BE2C (cell line): ENCODE measurements at regions not wholly inside any gene's neighbourhood (a gene's known extent, or its start where the extent isn't known, plus 50 kb on each side); places are given as distances from the start of the nearest gene placed in this dataset.
A peak's percentile ranks its signal among the peaks of the same experiment; 100 is the strongest.

Experiments used
- DNase-seq: peaks from one replicate; pipeline ENCODE4 v3.0.0-alpha.2; 2020
- H3K27me3 ChIP-seq: fragments of 250-450 bp; sonication (Bioruptor Pico); 2 replicates; pipeline ENCODE4 v1.5.1; 2020; ENCODE audit warnings: mild to moderate bottlenecking
- H3K36me3 ChIP-seq: fragments of 250-450 bp; sonication (Bioruptor Pico); 2 replicates; pipeline ENCODE4 v1.5.1; 2020; ENCODE audit warnings: mild to moderate bottlenecking
- H3K4me1 ChIP-seq: fragments of 250-450 bp; sonication (Bioruptor Pico); 2 replicates; pipeline ENCODE4 v1.5.1; 2020
- H3K4me3 ChIP-seq: 2 replicates; pipeline ENCODE4 v1.5.1; 2011; ENCODE audit warnings: low read depth, low read length
- H3K9me3 ChIP-seq: fragments of 250-450 bp; sonication (Bioruptor Pico); 2 replicates; pipeline ENCODE4 v1.5.1; 2020
- TF ChIP-seq, protein P1 (sequence below): IDR thresholded peaks from 2 replicates; pipeline ENCODE4 v1.5.1; 2012; ENCODE audit warnings: mild to moderate bottlenecking, low read depth, low read length

DNA sequence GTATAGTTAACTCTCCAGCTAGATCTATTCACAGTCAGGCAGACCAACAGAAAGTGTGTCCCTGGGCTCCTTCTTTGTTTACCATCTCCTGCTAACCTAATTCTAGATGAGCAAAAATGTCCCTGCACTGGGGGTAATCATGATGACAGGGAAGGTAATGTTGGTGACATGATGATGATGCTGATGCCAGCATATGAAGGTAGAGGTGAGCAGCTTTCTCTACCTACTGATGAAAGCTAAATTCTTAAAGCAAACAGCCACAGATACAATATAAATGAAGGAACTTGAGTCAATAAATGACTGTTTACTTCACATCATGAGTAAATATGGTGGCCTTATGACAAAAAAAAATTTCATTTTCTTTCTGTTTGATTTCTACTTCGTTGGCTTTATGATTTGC is 78.5 kb downstream of the NKX6-1 start:
- no peak for DNase-seq
- no peak overlapping the region for H3K4me3 ChIP-seq
- TF ChIP-seq, protein P1, sequence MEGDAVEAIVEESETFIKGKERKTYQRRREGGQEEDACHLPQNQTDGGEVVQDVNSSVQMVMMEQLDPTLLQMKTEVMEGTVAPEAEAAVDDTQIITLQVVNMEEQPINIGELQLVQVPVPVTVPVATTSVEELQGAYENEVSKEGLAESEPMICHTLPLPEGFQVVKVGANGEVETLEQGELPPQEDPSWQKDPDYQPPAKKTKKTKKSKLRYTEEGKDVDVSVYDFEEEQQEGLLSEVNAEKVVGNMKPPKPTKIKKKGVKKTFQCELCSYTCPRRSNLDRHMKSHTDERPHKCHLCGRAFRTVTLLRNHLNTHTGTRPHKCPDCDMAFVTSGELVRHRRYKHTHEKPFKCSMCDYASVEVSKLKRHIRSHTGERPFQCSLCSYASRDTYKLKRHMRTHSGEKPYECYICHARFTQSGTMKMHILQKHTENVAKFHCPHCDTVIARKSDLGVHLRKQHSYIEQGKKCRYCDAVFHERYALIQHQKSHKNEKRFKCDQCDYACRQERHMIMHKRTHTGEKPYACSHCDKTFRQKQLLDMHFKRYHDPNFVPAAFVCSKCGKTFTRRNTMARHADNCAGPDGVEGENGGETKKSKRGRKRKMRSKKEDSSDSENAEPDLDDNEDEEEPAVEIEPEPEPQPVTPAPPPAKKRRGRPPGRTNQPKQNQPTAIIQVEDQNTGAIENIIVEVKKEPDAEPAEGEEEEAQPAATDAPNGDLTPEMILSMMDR = no peak
- H3K36me3 ChIP-seq = no peaks in the 10 kb centered on the region
- no peaks in the 10 kb centered on the region for H3K27me3 ChIP-seq
- H3K9me3 ChIP-seq = no peaks in the 10 kb centered on the region
- peaks cover 7% of the 10 kb centered on the region for H3K4me1 ChIP-seq

DNA sequence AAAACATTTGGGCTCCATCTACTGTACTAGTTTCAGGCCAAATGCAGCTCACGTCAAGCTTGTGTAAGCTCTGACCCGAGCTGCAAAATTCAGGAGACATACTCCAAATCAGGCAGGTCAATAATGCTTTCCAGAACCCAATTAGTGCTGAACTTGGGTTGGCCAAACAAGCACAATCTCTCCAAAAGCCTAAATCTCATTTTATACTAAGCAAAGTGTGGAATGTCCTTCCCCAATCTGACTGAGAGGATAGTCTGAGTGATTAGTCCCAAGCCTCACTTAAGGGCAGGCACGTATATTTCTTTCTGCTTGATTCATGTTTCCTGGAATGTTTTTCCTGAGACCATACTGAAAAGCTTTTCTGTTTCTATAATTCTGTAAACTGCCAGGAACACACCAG is 79.9 kb downstream of the NKX6-1 start:
- H3K9me3 ChIP-seq = no peaks in the 10 kb centered on the region
- DNase-seq = no peak
- H3K4me3 ChIP-seq = no peak overlapping the region
- no peaks in the 10 kb centered on the region for H3K27me3 ChIP-seq
- TF ChIP-seq, protein P1 = no peak
- peaks cover 7% of the 10 kb centered on the region for H3K4me1 ChIP-seq
- H3K36me3 ChIP-seq = no peaks in the 10 kb centered on the region

DNA sequence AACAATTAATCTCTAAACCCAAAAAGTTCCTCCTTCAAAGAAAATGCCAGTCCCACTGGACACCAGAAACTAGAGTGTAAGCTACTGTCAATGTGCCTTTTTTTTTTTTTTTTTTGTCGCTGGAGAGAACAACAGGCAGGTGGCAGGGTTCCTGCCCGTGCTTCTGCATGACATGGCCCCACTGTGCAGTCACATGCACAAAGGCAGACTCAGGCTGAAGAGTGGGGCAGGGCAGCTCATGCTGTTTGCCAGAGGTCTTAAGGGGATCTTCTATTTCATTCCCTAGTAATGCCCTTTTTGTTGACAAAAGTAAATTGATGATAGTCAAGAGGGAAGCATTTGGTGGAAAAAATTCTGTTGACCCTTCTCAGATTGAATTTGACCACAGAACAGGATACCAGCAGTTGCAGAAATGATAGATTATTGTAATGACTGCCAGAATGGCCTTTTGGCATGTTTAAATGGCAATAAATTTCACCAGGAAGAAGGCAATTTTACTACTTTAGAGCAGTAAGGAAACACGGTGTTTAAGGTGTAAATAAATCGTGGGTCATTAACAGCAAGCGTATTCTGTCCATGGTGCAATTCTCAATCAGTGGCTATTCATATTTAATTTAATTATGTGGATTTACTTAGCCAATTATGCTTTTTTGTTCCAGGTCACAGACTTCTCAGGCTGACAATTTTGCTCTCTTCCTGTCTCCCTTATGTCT is 80.9 kb downstream of the NKX6-1 start:
- H3K9me3 ChIP-seq = no peaks in the 10 kb centered on the region
- no peaks in the 10 kb centered on the region for H3K27me3 ChIP-seq
- TF ChIP-seq, protein P1 = peak; percentile 27; the same call in 1 of the 2 replicates
- H3K36me3 ChIP-seq = no peaks in the 10 kb centered on the region
- H3K4me3 ChIP-seq = no peak overlapping the region
- DNase-seq = peak; percentile 30
- H3K4me1 ChIP-seq = peaks cover 7% of the 10 kb centered on the region

DNA sequence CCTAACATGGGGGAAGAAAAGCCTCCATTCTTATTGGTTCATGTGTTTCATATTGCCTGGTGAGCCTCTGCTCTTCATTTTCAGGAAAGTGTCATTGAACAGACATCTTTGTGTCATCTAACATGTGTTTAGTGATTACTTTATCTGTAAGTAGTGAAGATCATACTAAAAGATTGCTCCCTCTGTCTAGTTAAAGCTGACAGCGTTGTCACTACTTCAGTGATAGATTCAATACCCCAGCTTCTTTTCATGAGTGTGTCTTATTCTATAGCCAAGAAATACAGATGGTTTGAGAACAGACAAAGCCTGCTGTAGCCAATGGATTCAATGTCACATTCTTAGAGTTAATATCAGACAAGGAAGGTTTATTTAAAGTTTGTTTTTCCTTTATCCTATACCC is 85.1 kb downstream of the NKX6-1 start:
- Histone ChIP-seq H3K4me1 (peaks cover 7% of the 10 kb centered on the region), H3K27me3 (no peaks in the 10 kb centered on the region), H3K36me3 (no peaks in the 10 kb centered on the region), H3K4me3 (no peak overlapping the region), H3K9me3 (no peaks in the 10 kb centered on the region)
- TF ChIP-seq, protein P1 = no peak
- no peak for DNase-seq

DNA sequence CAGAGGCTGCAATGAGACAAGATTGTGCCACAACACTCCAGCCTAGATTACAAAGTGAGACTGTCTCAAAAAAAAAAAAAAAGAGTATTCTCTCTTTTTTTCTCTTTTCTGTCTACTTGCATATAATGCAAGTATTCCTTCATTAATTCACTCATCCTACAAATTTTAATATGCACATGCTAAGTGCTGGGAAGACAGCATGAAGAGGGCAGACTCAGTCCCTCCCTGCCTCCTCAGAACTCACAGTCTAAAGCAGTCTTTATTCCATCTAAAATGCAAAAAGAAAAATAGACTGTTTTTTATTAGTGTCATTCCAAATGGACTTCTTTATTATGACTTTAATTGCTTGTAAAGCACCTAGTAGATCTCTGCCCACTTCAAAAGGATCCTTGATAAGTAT is 85.6 kb downstream of the NKX6-1 start:
- TF ChIP-seq, protein P1 = no peak
- Histone ChIP-seq H3K36me3 (no peaks in the 10 kb centered on the region), H3K4me3 (no peak overlapping the region), H3K27me3 (no peaks in the 10 kb centered on the region), H3K4me1 (peaks cover 4% of the 10 kb centered on the region), H3K9me3 (no peaks in the 10 kb centered on the region)
- no peak for DNase-seq

DNA sequence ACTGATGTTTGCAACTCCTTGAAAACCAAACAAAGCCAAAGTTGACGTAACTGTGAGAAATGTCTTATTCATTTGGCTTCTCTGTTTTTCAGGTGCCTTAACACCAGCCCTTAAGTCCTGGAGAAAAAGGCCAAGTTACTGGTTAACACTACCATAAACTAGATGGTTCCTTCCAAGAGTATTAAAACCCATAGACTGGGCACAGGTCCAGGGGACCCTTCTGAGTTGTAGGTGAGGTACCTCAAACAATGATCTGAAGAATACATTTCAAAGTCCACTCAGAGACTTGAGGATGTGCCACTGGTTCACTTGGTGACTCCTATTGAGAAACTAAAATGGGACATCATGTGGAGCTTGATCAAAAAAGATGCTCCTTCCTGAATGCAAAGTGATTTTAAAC is 87.0 kb downstream of the NKX6-1 start:
- H3K27me3 ChIP-seq = no peaks in the 10 kb centered on the region
- no peak for DNase-seq
- no peaks in the 10 kb centered on the region for H3K36me3 ChIP-seq
- no peaks in the 10 kb centered on the region for H3K9me3 ChIP-seq
- TF ChIP-seq, protein P1 = no peak
- 0 out of 2 replicates have a peak, but pooled peaks cover 3% of the 10 kb centered on the region for H3K4me1 ChIP-seq
- no peak overlapping the region for H3K4me3 ChIP-seq
